Ectodermal cell (in vitro differentiated cells): ENCODE measurements at regions not wholly inside any gene's neighbourhood (a gene's known extent, or its start where the extent isn't known, plus 50 kb on each side); places are given as distances from the start of the nearest gene placed in this dataset.

Source experiments
- H3K27ac ChIP-seq: 2 replicates; pipeline ENCODE4 v1.7.0; 2013; ENCODE audit warnings: mild to moderate bottlenecking, low read depth, low read length; ENCODE audit not compliant: insufficient read depth, poor library complexity, severe bottlenecking
- H3K27me3 ChIP-seq: 2 replicates; pipeline ENCODE4 v1.7.0; 2013; ENCODE audit warnings: mild to moderate bottlenecking, low read length; ENCODE audit not compliant: insufficient read depth, control insufficient read depth, poor library complexity, severe bottlenecking
- H3K36me3 ChIP-seq: one replicate; pipeline ENCODE4 v1.7.0; 2013; ENCODE audit warnings: low read length; ENCODE audit not compliant: control insufficient read depth, insufficient read depth
- H3K4me1 ChIP-seq: one replicate; pipeline ENCODE4 v1.7.0; 2013; ENCODE audit warnings: low read length; ENCODE audit not compliant: control insufficient read depth, insufficient read depth
- H3K4me3 ChIP-seq: 2 replicates; pipeline ENCODE4 v1.7.0; 2013; ENCODE audit warnings: low read depth, low read length, control low read depth; ENCODE audit not compliant: insufficient read depth
- H3K9me3 ChIP-seq: 2 replicates; pipeline ENCODE4 v1.7.0; 2013; ENCODE audit warnings: mild to moderate bottlenecking, low read length, moderate library complexity; ENCODE audit not compliant: control insufficient read depth
- WGBS, 2 experiments: methylation state at CpG; one replicate each; pipeline ENCODE4 v1.1.7; 2013; ENCODE audit warnings: missing lambda C conversion rate in 2 of 2; 5-methylcytosine and 5-hydroxymethylcytosine counted together

DNA sequence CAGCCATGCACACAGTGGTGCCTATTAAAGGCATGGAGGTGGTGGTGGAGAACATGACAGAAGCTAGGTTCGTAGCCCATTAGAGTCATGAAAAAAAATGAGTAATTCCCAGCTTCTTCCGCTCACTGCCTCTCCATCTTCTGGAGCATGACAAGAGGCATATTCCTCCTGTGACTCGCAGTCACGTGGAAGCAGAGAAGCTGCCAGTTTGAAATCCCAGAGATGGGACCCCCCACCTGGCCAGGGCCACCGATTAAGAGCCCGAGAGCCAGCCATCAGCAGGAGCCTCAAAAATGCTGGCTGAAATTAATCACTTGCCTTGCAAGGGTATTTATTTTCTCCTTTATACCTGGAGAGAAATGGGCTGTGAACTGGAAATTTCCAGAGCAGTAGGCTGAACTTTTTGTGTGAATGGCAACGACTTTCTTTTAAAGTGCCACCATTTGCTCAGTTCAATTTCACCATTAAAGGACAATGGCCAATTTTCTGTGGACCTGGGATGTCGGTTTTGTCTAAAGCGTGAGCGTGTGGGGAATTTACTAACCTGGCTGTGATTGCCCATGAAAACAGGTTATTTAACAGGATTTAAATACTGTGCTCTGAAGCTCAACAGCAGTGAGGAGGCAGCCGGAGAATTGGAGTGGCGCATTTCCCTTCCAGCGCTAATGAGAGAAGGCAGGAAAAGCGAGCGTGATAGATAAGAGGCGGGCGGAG, 189.7 kb upstream of the SDK2 start:
- no peak overlapping the region for H3K27ac ChIP-seq
- no peaks in the 10 kb centered on the region for H3K27me3 ChIP-seq
- no peaks in the 10 kb centered on the region for H3K9me3 ChIP-seq
- 81% methylated on average over 17 of the region's 17 CpGs for WGBS, 2 experiments
- H3K4me1 ChIP-seq: peaks cover 5% of the 10 kb centered on the region
- H3K4me3 ChIP-seq: no peak overlapping the region
- H3K36me3 ChIP-seq: no peaks in the 10 kb centered on the region

DNA sequence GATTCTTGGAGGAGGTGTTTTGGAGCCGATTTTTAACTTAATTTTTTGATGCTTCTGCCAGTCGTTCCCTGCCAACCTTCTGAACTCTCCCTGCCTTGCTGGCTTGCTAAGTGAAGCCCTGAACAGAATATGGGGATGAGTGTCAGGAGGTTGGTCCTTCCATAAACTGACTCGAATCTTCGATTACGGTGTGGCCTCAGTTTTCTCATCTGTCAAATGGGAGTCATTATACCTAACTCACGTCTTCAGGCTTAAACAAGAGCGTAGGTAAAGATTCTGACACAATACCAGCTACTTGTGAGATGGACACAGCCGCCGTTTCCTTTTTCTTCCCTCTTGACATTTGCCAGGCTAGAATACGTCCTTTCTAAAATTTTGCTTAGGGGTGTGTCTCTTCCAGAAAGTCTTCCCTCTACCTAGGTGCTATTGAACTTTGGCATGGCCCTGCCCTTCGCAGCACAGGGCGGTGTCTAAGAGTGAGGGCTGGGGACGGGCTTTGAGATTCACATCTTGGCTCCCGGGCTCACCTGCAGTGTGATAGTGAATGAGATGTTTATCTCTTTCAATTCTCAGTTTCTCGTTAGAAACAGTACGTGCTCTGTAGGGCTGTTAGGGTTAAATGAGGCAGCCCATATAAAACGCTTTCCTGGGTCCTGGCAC, 190.6 kb upstream of the SDK2 start:
- Histone ChIP-seq H3K27ac (no peak overlapping the region), H3K27me3 (no peaks in the 10 kb centered on the region), H3K36me3 (no peaks in the 10 kb centered on the region), H3K4me1 (peaks cover 5% of the 10 kb centered on the region), H3K9me3 (no peaks in the 10 kb centered on the region), H3K4me3 (no peak overlapping the region)
- WGBS, 2 experiments: 89 to 91% methylated on average over 17 of the region's 17 CpGs

DNA sequence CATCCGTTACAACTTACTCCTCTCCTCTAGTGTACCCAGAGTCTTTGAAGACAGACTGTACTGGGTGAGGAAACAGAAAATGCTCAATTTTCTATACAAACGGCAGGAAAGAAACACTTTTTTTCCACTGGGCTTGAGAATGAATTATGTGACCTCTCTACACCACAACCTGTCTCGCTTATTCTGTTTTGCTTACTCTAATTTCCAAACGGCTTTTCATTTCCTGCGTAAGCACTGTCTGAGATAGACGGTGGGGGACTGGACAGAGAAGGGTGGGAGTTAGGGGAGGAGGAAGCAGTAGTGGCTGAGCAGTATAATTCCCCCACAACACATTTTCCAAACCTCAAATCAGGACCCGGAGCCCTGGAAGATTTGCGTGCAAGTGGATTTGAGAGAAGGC, 191.4 kb upstream of the SDK2 start:
- WGBS, 2 experiments: 94 to 95% methylated on average over 5 to 7 of the region's 8 CpGs
- no peaks in the 10 kb centered on the region for H3K36me3 ChIP-seq
- H3K4me1 ChIP-seq: peaks cover 5% of the 10 kb centered on the region
- H3K4me3 ChIP-seq: no peak overlapping the region
- H3K9me3 ChIP-seq: no peaks in the 10 kb centered on the region
- no peaks in the 10 kb centered on the region for H3K27me3 ChIP-seq
- H3K27ac ChIP-seq: no peak overlapping the region

DNA sequence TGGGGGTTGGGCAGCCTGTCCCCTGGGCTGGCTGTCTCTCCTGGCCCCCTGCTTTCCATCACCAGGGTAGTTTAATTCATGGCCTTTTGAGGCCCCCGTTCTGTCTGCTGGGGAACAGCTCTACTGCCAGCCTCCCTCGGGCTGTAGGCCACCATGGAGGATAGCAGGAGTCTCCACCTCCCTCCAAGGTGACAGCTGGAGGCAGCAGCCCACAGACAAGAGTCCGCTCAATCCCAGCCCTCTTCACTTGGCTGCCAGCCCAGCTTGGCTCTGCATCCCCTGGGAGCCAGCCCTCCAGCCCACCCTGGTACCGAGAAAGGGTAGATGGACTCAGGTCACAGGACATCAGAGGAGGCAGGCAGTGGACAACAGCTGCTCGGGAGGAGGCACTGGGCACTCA, 194.6 kb upstream of the SDK2 start:
- Histone ChIP-seq H3K9me3 (no peaks in the 10 kb centered on the region), H3K4me1 (peaks cover 5% of the 10 kb centered on the region), H3K4me3 (no peak overlapping the region), H3K36me3 (no peaks in the 10 kb centered on the region), H3K27me3 (no peaks in the 10 kb centered on the region), H3K27ac (no peak overlapping the region)
- WGBS, 2 experiments: 72 to 91% methylated on average over 4 to 5 of the region's 5 CpGs

DNA sequence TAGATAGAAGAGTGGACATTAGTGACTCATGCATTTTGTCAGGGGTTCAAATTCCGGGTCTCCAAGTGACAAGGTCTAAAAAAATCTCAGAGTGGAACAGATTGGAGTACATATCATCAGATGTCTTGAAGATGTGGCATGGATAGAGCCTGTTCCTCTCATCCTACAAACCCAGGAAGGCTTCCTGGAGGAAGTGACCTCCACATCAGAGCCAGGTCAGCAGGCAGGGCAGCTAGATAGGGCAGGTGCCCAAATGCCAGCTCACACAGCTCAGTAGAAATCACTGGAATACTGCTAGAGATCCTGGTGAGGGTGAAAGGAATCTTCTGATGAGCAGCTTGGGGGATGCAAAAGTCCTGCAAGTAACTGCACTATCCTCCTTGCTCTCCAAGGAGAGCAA, 196.6 kb upstream of the SDK2 start:
- H3K36me3 ChIP-seq: no peaks in the 10 kb centered on the region
- no peaks in the 10 kb centered on the region for H3K27me3 ChIP-seq
- H3K27ac ChIP-seq: no peak overlapping the region
- no peaks in the 10 kb centered on the region for H3K4me1 ChIP-seq
- 90 to 100% methylated on average over 1 of the region's 1 CpG for WGBS, 2 experiments
- no peaks in the 10 kb centered on the region for H3K9me3 ChIP-seq
- H3K4me3 ChIP-seq: no peak overlapping the region

DNA sequence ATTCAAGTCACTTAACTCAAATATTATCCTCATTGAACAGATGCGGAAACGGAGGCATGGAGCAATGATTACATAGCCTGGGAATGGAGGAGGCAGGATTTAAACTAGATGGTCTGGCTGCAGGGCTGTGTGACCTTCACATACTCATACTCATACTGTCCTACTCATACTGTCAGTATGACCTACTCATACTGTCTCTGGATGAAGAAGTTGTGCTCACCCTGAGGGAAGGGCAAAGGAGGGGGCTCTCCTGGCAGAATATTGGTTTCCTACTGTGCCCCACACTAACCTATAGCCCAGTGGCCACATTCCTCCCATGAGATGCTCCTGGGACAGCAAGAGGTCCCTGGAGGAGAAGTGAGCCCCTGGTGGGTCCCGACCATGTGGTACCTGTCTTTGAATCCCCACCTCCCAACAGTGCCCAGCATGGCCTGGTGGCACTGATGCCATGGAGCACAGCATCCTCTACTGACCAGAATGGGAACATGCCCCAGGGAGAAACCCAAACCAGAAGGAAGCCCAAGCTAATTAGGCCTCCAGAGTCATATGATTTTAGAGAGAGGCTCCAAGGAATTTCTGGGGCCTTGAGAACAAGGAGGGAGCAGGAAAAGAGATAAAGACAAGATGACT, 197.3 kb upstream of the SDK2 start:
- 83 to 84% methylated on average over 3 of the region's 3 CpGs for WGBS, 2 experiments
- H3K4me3 ChIP-seq: no peak overlapping the region
- H3K36me3 ChIP-seq: no peaks in the 10 kb centered on the region
- H3K4me1 ChIP-seq: no peaks in the 10 kb centered on the region
- no peaks in the 10 kb centered on the region for H3K27me3 ChIP-seq
- H3K9me3 ChIP-seq: no peaks in the 10 kb centered on the region
- H3K27ac ChIP-seq: no peak overlapping the region

DNA sequence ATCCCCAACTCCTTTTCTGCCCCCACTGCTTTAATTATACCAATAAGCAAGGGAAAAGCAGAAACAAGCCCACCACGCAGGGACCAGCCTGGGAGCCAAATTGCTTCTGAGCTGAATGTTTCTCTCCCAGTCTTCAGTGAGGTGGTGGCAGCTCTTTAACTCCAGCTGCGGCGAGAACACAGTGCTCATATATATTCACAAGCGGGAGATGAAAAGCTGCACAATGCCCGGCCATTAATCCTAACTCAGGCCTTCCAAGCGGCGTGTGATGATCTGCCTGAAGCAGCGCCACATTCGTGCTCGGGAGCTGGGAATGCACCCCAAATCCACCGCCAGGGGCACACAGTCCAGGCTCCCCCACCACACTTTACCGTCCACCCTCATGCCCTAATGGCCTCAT, 203.7 kb upstream of the SDK2 start:
- no peaks in the 10 kb centered on the region for H3K27me3 ChIP-seq
- no peaks in the 10 kb centered on the region for H3K36me3 ChIP-seq
- 93 to 96% methylated on average over 12 of the region's 12 CpGs for WGBS, 2 experiments
- no peak overlapping the region for H3K4me3 ChIP-seq
- no peak overlapping the region for H3K27ac ChIP-seq
- H3K4me1 ChIP-seq: no peaks in the 10 kb centered on the region
- no peaks in the 10 kb centered on the region for H3K9me3 ChIP-seq

DNA sequence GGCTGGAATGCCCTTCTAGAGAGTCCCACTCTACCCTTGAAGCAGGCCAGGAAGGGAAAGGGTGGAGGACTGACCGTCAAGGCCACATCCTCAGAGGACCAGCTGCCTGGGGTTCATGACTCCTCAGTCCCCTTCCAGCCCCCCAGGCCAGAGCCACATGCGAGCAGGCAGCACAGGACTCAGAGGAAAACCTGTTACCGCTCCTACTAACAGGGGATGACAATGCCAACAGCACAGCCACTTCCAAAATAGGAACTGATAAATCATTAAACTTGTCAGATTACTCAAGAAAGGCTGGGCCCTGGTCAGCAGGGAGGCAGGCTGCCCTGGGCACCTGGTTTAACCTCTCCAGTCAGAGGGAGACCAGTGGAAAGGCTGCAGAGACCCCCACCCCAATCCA, 206.2 kb upstream of the SDK2 start:
- WGBS, 2 experiments: 83 to 90% methylated on average over 3 of the region's 3 CpGs
- H3K4me1 ChIP-seq: no peaks in the 10 kb centered on the region
- H3K9me3 ChIP-seq: no peaks in the 10 kb centered on the region
- no peaks in the 10 kb centered on the region for H3K36me3 ChIP-seq
- no peak overlapping the region for H3K4me3 ChIP-seq
- no peaks in the 10 kb centered on the region for H3K27me3 ChIP-seq
- H3K27ac ChIP-seq: no peak overlapping the region

DNA sequence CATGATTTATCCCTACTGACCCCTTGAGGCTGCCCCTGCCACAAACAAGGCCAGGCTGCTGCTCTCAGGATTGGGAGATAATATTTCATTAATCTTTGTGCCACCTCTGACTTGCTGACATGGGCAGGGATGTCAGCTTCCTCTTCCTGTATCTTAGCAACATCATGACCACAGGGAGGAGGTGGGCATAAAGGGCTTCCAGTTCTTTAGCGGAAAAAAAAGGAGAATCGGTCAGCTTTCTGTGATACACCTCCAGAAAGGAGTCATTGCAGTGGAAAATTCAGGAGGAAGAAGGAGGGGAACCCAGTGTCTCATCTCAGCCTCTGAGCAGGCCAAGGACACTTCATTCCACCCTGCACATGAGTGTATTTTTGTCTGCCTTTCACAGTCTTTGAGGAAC, 206.8 kb upstream of the SDK2 start:
- Histone ChIP-seq H3K4me3 (no peak overlapping the region), H3K9me3 (no peaks in the 10 kb centered on the region), H3K4me1 (no peaks in the 10 kb centered on the region), H3K36me3 (no peaks in the 10 kb centered on the region), H3K27me3 (no peaks in the 10 kb centered on the region), H3K27ac (no peak overlapping the region)
- 90 to 98% methylated on average over 2 of the region's 2 CpGs for WGBS, 2 experiments

DNA sequence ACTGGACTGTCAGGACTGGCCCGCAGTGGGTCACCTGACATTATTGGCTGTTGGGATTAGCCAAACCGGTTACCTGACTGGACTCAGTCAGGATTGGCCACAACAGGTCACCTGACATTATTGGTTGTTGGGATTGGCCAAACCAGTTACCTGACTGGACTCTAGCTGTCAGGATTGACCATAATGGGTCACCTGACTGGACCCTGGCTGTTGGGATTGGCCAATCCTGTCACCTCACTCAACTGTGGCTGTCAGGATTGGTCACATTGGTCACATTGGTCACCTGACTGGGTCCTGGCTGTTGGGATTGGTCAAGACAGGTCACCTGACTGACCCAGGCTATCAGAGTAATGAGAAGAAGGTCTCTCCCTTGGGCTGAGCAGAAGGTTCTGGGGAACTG, 207.7 kb upstream of the SDK2 start:
- Histone ChIP-seq H3K4me3 (no peak overlapping the region), H3K27ac (no peak overlapping the region), H3K4me1 (no peaks in the 10 kb centered on the region), H3K27me3 (no peaks in the 10 kb centered on the region), H3K9me3 (no peaks in the 10 kb centered on the region), H3K36me3 (no peaks in the 10 kb centered on the region)
- 93 to 95% methylated on average over 2 of the region's 2 CpGs for WGBS, 2 experiments
